ENCODE measurements at regions not wholly inside any gene's neighbourhood (a gene's known extent, or its start where the extent isn't known, plus 50 kb on each side); places are given as distances from the start of the nearest gene placed in this dataset.

- no peaks in the 10 kb centered on the region for H3K9me3 Mint-ChIP-seq
Observed at GRCh38 chr12:19740472-19741131, 301.3 kb downstream of the AEBP2 start.

GRCh38 chr12:19741132-19741489 lies 301.8 kb downstream of the AEBP2 start:
- Mint-ChIP-seq H3K36me3 (ENCODE audit: low read depth) (no peaks in the 10 kb centered on the region), H3K27me3 (ENCODE audit: low read depth) (peaks cover 7% of the 10 kb centered on the region), H3K9me3 (no peaks in the 10 kb centered on the region), H3K4me3 (no peak overlapping the region), H3K27ac (no peak overlapping the region), H3K4me1 (ENCODE audit: low read depth) (no peaks in the 10 kb centered on the region)

More at GRCh38 chr12:19740472-19741131, 301.3 kb downstream of the AEBP2 start:
- Mint-ChIP-seq H3K27ac (no peak overlapping the region), H3K4me1 (ENCODE audit: low read depth) (no peaks in the 10 kb centered on the region), H3K4me3 (no peak overlapping the region), H3K36me3 (ENCODE audit: low read depth) (no peaks in the 10 kb centered on the region), H3K27me3 (ENCODE audit: low read depth) (peaks cover 7% of the 10 kb centered on the region)

GRCh38 chr12:19744705-19745218 lies 305.5 kb downstream of the AEBP2 start:
- Mint-ChIP-seq H3K27me3 (ENCODE audit: low read depth) (peaks cover 6% of the 10 kb centered on the region), H3K9me3 (no peaks in the 10 kb centered on the region), H3K36me3 (ENCODE audit: low read depth) (no peaks in the 10 kb centered on the region), H3K4me1 (ENCODE audit: low read depth) (no peaks in the 10 kb centered on the region), H3K27ac (no peak overlapping the region), H3K4me3 (no peak overlapping the region)

- H3K27me3 Mint-ChIP-seq (ENCODE audit: low read depth), result no peaks in the 10 kb centered on the region
- peaks cover 5% of the 10 kb centered on the region for H3K9me3 Mint-ChIP-seq
- H3K4me1 Mint-ChIP-seq (ENCODE audit: low read depth), result no peaks in the 10 kb centered on the region
- no peak overlapping the region for H3K4me3 Mint-ChIP-seq
- H3K36me3 Mint-ChIP-seq (ENCODE audit: low read depth), result no peaks in the 10 kb centered on the region
- no peak overlapping the region for H3K27ac Mint-ChIP-seq
Observed at GRCh38 chr12:19746471-19746870, 307.2 kb downstream of the AEBP2 start.

- Mint-ChIP-seq H3K9me3 (peaks cover 8% of the 10 kb centered on the region), H3K36me3 (ENCODE audit: low read depth) (no peaks in the 10 kb centered on the region), H3K27ac (no peak overlapping the region), H3K27me3 (ENCODE audit: low read depth) (no peaks in the 10 kb centered on the region), H3K4me3 (no peak overlapping the region), H3K4me1 (ENCODE audit: low read depth) (no peaks in the 10 kb centered on the region)
Observed at GRCh38 chr12:19749906-19750574, 310.7 kb downstream of the AEBP2 start.

- Mint-ChIP-seq H3K9me3 (peaks cover 8% of the 10 kb centered on the region), H3K27ac (no peak overlapping the region), H3K4me1 (ENCODE audit: low read depth) (no peaks in the 10 kb centered on the region), H3K4me3 (no peak overlapping the region), H3K27me3 (ENCODE audit: low read depth) (no peaks in the 10 kb centered on the region), H3K36me3 (ENCODE audit: low read depth) (no peaks in the 10 kb centered on the region)
Observed at GRCh38 chr12:19751078-19751477, 311.8 kb downstream of the AEBP2 start.

GRCh38 chr12:19752712-19753111 lies 313.4 kb downstream of the AEBP2 start:
- H3K36me3 Mint-ChIP-seq (ENCODE audit: low read depth), result no peaks in the 10 kb centered on the region

GRCh38 chr12:19755136-19755535 lies 315.8 kb downstream of the AEBP2 start:
- Mint-ChIP-seq H3K27ac (no peak overlapping the region), H3K4me1 (ENCODE audit: low read depth) (no peaks in the 10 kb centered on the region), H3K36me3 (ENCODE audit: low read depth) (no peaks in the 10 kb centered on the region), H3K4me3 (no peak overlapping the region), H3K27me3 (ENCODE audit: low read depth) (no peaks in the 10 kb centered on the region), H3K9me3 (peaks cover 8% of the 10 kb centered on the region)

More at GRCh38 chr12:19752712-19753111, 313.4 kb downstream of the AEBP2 start:
- no peak overlapping the region for H3K27ac Mint-ChIP-seq
- H3K4me3 Mint-ChIP-seq, result no peak overlapping the region
- peaks cover 8% of the 10 kb centered on the region for H3K9me3 Mint-ChIP-seq
- H3K4me1 Mint-ChIP-seq (ENCODE audit: low read depth), result no peaks in the 10 kb centered on the region
- no peaks in the 10 kb centered on the region for H3K27me3 Mint-ChIP-seq (ENCODE audit: low read depth)

GRCh38 chr12:19757317-19757877 lies 318.1 kb downstream of the AEBP2 start:
- Mint-ChIP-seq H3K4me3 (no peak overlapping the region), H3K27ac (no peak overlapping the region), H3K27me3 (ENCODE audit: low read depth) (no peaks in the 10 kb centered on the region), H3K36me3 (ENCODE audit: low read depth) (no peaks in the 10 kb centered on the region), H3K9me3 (peaks cover 2% of the 10 kb centered on the region), H3K4me1 (ENCODE audit: low read depth) (no peaks in the 10 kb centered on the region)

GRCh38 chr12:19759227-19759626 lies 319.9 kb downstream of the AEBP2 start:
- no peak overlapping the region for H3K27ac Mint-ChIP-seq
- no peak overlapping the region for H3K4me3 Mint-ChIP-seq
- no peaks in the 10 kb centered on the region for H3K9me3 Mint-ChIP-seq

GRCh38 chr12:19760611-19761010 lies 321.3 kb downstream of the AEBP2 start:
- Mint-ChIP-seq H3K27ac (no peak overlapping the region), H3K9me3 (no peaks in the 10 kb centered on the region), H3K4me3 (no peak overlapping the region), H3K4me1 (ENCODE audit: low read depth) (no peaks in the 10 kb centered on the region), H3K27me3 (ENCODE audit: low read depth) (no peaks in the 10 kb centered on the region), H3K36me3 (ENCODE audit: low read depth) (no peaks in the 10 kb centered on the region)

More at GRCh38 chr12:19759227-19759626, 319.9 kb downstream of the AEBP2 start:
- no peaks in the 10 kb centered on the region for H3K27me3 Mint-ChIP-seq (ENCODE audit: low read depth)
- H3K4me1 Mint-ChIP-seq (ENCODE audit: low read depth), result no peaks in the 10 kb centered on the region
- H3K36me3 Mint-ChIP-seq (ENCODE audit: low read depth), result no peaks in the 10 kb centered on the region

GRCh38 chr12:19761463-19761862 lies 322.2 kb downstream of the AEBP2 start:
- H3K36me3 Mint-ChIP-seq (ENCODE audit: low read depth), result no peaks in the 10 kb centered on the region
- no peak overlapping the region for H3K27ac Mint-ChIP-seq

GRCh38 chr12:19763488-19763887 lies 324.2 kb downstream of the AEBP2 start:
- Mint-ChIP-seq H3K9me3 (peaks cover 3% of the 10 kb centered on the region), H3K27ac (no peak overlapping the region), H3K4me1 (ENCODE audit: low read depth) (no peaks in the 10 kb centered on the region)

More at GRCh38 chr12:19761463-19761862, 322.2 kb downstream of the AEBP2 start:
- H3K4me3 Mint-ChIP-seq, result no peak overlapping the region
- H3K9me3 Mint-ChIP-seq, result peaks cover 3% of the 10 kb centered on the region
- H3K27me3 Mint-ChIP-seq (ENCODE audit: low read depth), result no peaks in the 10 kb centered on the region
- no peaks in the 10 kb centered on the region for H3K4me1 Mint-ChIP-seq (ENCODE audit: low read depth)

GRCh38 chr12:19764408-19764807 lies 325.1 kb downstream of the AEBP2 start:
- Mint-ChIP-seq H3K9me3 (peaks cover 3% of the 10 kb centered on the region), H3K4me3 (no peak overlapping the region), H3K36me3 (ENCODE audit: low read depth) (no peaks in the 10 kb centered on the region), H3K4me1 (ENCODE audit: low read depth) (no peaks in the 10 kb centered on the region), H3K27ac (no peak overlapping the region), H3K27me3 (ENCODE audit: low read depth) (no peaks in the 10 kb centered on the region)

More at GRCh38 chr12:19763488-19763887, 324.2 kb downstream of the AEBP2 start:
- no peak overlapping the region for H3K4me3 Mint-ChIP-seq
- no peaks in the 10 kb centered on the region for H3K27me3 Mint-ChIP-seq (ENCODE audit: low read depth)
- no peaks in the 10 kb centered on the region for H3K36me3 Mint-ChIP-seq (ENCODE audit: low read depth)

GRCh38 chr12:19771858-19772257 lies 332.6 kb downstream of the AEBP2 start:
- no peaks in the 10 kb centered on the region for H3K4me1 Mint-ChIP-seq (ENCODE audit: low read depth)
- no peaks in the 10 kb centered on the region for H3K36me3 Mint-ChIP-seq (ENCODE audit: low read depth)
- no peak overlapping the region for H3K4me3 Mint-ChIP-seq
- H3K9me3 Mint-ChIP-seq, result peaks cover 4% of the 10 kb centered on the region
- H3K27ac Mint-ChIP-seq, result no peak overlapping the region
- H3K27me3 Mint-ChIP-seq (ENCODE audit: low read depth), result no peaks in the 10 kb centered on the region
